GM23248 (cell line): ENCODE measurements at regions not wholly inside any gene's neighbourhood (a gene's known extent, or its start where the extent isn't known, plus 50 kb on each side); places are given as distances from the start of the nearest gene placed in this dataset. TPM values are rescaled to one million over a fixed set of nuclear protein-coding genes. Genes with fewer than 3 reads are reported as not detected.
A peak's percentile ranks its signal among the peaks of the same experiment; 100 is the strongest.

Source experiments
- DNase-seq: peaks from one replicate; pipeline ENCODE4 v3.0.0-alpha.2; 2015
- H2AFZ ChIP-seq: fragments of 200-600 bp; sonication (generic); 2 replicates; pipeline ENCODE4 v1.6.1; 2016; ENCODE audit warnings: antibody characterized with exemption
- H3F3A ChIP-seq: fragments of 200-600 bp; sonication (generic); 2 replicates; pipeline ENCODE4 v1.6.1; 2016; ENCODE audit warnings: mild to moderate bottlenecking, antibody characterized with exemption, mixed run types; ENCODE audit not compliant: insufficient read depth
- H3K27ac ChIP-seq: fragments of 200-600 bp; sonication (generic); 2 replicates; pipeline ENCODE4 v1.5.1; 2016; ENCODE audit warnings: mild to moderate bottlenecking
- H3K27me3 ChIP-seq: fragments of 200-600 bp; sonication (generic); replicated peaks from 2 replicates; pipeline ENCODE4 v1.6.1; 2016; ENCODE audit warnings: mild to moderate bottlenecking; ENCODE audit not compliant: insufficient read depth
- H3K36me3 ChIP-seq: fragments of 200-600 bp; sonication (generic); 2 replicates; pipeline ENCODE4 v1.6.1; 2016; ENCODE audit warnings: low read depth, mild to moderate bottlenecking
- H3K4me1 ChIP-seq: fragments of 200-600 bp; sonication (generic); 2 replicates; pipeline ENCODE4 v1.6.1; 2016; ENCODE audit warnings: mild to moderate bottlenecking; ENCODE audit not compliant: insufficient read depth
- H3K4me2 ChIP-seq: fragments of 200-600 bp; sonication (generic); one replicate; pipeline ENCODE4 v1.6.1; 2016; ENCODE audit warnings: mild to moderate bottlenecking; ENCODE audit not compliant: unreplicated experiment
- H3K4me3 ChIP-seq: fragments of 200-600 bp; sonication (generic); 2 replicates; pipeline ENCODE4 v1.5.1; 2016; ENCODE audit warnings: mild to moderate bottlenecking
- H3K79me2 ChIP-seq: fragments of 200-600 bp; sonication (generic); 2 replicates; pipeline ENCODE4 v1.6.1; 2016; ENCODE audit warnings: mild to moderate bottlenecking; ENCODE audit not compliant: insufficient read depth
- H3K9ac ChIP-seq: fragments of 200-600 bp; sonication (generic); 2 replicates; pipeline ENCODE4 v1.6.1; 2016; ENCODE audit warnings: mild to moderate bottlenecking
- H3K9me2 ChIP-seq: fragments of 200-600 bp; sonication (generic); 2 replicates; pipeline ENCODE4 v1.6.1; 2016; ENCODE audit warnings: mixed run types, mild to moderate bottlenecking, moderate library complexity; ENCODE audit not compliant: insufficient read depth
- H3K9me3 ChIP-seq: fragments of 200-600 bp; sonication (generic); one replicate; pipeline ENCODE4 v1.6.1; 2017; ENCODE audit warnings: low read depth
- H4K20me1 ChIP-seq: fragments of 200-600 bp; sonication (generic); 2 replicates; pipeline ENCODE4 v1.6.0; 2016; ENCODE audit not compliant: insufficient read depth
- EZH2 ChIP-seq: fragments of 200-600 bp; sonication (generic); IDR thresholded peaks from 2 replicates; pipeline ENCODE4 v1.6.1; 2018; ENCODE audit warnings: antibody characterized with exemption, mild to moderate bottlenecking; ENCODE audit not compliant: insufficient read depth, poor library complexity, severe bottlenecking
- EZH2phosphoT487 ChIP-seq: fragments of 200-600 bp; sonication (generic); IDR thresholded peaks from 2 replicates; pipeline ENCODE4 v1.6.1; 2018; ENCODE audit warnings: antibody characterized with exemption, moderate library complexity, mild to moderate bottlenecking, low read depth; ENCODE audit not compliant: insufficient read depth
- WGBS, 2 experiments: methylation state at CpG; one replicate each; pipeline ENCODE4 v1.1.6; 2015 to 2017; ENCODE audit warnings: low lambda C conversion rate in 2 of 2, low coverage in 1 of 2; ENCODE audit errors: missing lambda C conversion rate in 2 of 2; 5-methylcytosine and 5-hydroxymethylcytosine counted together
- in situ Hi-C: fragments of 300-500 bp; cut with MboI; formaldehyde crosslinking; loops from 2 replicates; pipeline ENCODE4 v1.15.0; 2020
- microRNA counts: library from miRNA; unstranded; fragments of <30 nt; microRNA quantifications from one replicate; lab custom pipeline; 2016
- microRNA-seq: library from miRNA; unstranded; fragments of <30 nt; microRNA quantifications from one replicate; pipeline ENCODE4, GENCODE V29; 2016; ENCODE audit warnings: borderline number of aligned reads
- small RNA-seq: library from RNA; depleted of rRNA; stranded (forward); fragments of <200 nt; gene quantifications from one replicate; pipeline ENCODE3, GENCODE V24; 2014; ENCODE audit warnings: low read depth, low replicate concordance

GRCh38 chr13:106619688-106620555 is 52.0 kb upstream of the ARGLU1 start:
- H3K4me2 ChIP-seq = no peak overlapping the region
- no peak overlapping the region for H3K27ac ChIP-seq
- H3K79me2 ChIP-seq = no peaks in the 10 kb centered on the region
- H2AFZ ChIP-seq = no peak overlapping the region
- H3K4me3 ChIP-seq = no peak overlapping the region
- TF ChIP-seq EZH2phosphoT487 = no peak
- no peak for TF ChIP-seq EZH2
- H4K20me1 ChIP-seq = no peaks in the 10 kb centered on the region
- H3K4me1 ChIP-seq = no peaks in the 10 kb centered on the region
- no peaks in the 10 kb centered on the region for H3K9me2 ChIP-seq
- no peaks in the 10 kb centered on the region for H3K9me3 ChIP-seq
- peaks cover 34% of the 10 kb centered on the region for H3K27me3 ChIP-seq
- 35 to 36% methylated on average over 10 of the region's 10 CpGs for WGBS, 2 experiments
- in situ Hi-C loops = no loop called here
- peak; percentile 83 for DNase-seq
- no peaks in the 10 kb centered on the region for H3K36me3 ChIP-seq
- no peaks in the 10 kb centered on the region for H3F3A ChIP-seq
- no peak overlapping the region for H3K9ac ChIP-seq

MicroRNAs in the stretch of these regions (microRNA counts, 767-probe panel; counts per million panel counts)
- microRNA hsa-miR-1267 (lab: Ali Mortazavi, UCI) = 447 counts per million, percentile 86 among the panel's probes with 10 or more counts

Small RNA genes in the stretch of these regions (microRNA-seq; reads per million reads assigned to microRNA genes)
- gene MIR1267 = not detected

Small RNA genes in the stretch of these regions (small RNA-seq; reads per million reads assigned to genes)
- gene MIR1267 (not detected), gene SNORD31B (0.43 reads per million)
